ENCODE measurements at regions not wholly inside any gene's neighbourhood (a gene's known extent, or its start where the extent isn't known, plus 50 kb on each side); places are given as distances from the start of the nearest gene placed in this dataset.

DNA sequence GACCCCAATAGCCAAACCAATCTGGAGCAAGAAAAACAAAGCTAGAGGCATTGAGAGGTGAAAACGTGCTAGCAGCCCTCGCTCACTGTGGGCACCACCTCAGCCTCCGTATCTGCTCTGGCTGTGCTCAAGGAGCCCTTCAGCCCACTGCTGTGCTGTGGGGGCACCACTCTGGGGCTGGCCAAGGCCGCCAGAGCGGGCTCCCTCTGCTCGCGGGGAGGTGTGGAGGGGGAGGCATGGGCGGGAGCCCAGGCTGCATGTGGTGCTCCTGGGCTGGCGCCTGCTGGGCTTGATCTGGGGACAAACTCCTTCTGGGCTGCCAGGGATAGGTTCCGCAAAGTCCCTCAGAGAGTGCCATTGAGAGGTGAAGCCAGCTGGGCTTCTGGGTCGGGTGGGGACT is 1002.0 kb downstream of the GATA3 start:
- TF ChIP-seq, protein P1, sequence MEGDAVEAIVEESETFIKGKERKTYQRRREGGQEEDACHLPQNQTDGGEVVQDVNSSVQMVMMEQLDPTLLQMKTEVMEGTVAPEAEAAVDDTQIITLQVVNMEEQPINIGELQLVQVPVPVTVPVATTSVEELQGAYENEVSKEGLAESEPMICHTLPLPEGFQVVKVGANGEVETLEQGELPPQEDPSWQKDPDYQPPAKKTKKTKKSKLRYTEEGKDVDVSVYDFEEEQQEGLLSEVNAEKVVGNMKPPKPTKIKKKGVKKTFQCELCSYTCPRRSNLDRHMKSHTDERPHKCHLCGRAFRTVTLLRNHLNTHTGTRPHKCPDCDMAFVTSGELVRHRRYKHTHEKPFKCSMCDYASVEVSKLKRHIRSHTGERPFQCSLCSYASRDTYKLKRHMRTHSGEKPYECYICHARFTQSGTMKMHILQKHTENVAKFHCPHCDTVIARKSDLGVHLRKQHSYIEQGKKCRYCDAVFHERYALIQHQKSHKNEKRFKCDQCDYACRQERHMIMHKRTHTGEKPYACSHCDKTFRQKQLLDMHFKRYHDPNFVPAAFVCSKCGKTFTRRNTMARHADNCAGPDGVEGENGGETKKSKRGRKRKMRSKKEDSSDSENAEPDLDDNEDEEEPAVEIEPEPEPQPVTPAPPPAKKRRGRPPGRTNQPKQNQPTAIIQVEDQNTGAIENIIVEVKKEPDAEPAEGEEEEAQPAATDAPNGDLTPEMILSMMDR (IDR thresholded peaks at IDR 0.05; ENCODE audit: insufficient read depth, low read length) = no peak
- TF ChIP-seq, protein P2, sequence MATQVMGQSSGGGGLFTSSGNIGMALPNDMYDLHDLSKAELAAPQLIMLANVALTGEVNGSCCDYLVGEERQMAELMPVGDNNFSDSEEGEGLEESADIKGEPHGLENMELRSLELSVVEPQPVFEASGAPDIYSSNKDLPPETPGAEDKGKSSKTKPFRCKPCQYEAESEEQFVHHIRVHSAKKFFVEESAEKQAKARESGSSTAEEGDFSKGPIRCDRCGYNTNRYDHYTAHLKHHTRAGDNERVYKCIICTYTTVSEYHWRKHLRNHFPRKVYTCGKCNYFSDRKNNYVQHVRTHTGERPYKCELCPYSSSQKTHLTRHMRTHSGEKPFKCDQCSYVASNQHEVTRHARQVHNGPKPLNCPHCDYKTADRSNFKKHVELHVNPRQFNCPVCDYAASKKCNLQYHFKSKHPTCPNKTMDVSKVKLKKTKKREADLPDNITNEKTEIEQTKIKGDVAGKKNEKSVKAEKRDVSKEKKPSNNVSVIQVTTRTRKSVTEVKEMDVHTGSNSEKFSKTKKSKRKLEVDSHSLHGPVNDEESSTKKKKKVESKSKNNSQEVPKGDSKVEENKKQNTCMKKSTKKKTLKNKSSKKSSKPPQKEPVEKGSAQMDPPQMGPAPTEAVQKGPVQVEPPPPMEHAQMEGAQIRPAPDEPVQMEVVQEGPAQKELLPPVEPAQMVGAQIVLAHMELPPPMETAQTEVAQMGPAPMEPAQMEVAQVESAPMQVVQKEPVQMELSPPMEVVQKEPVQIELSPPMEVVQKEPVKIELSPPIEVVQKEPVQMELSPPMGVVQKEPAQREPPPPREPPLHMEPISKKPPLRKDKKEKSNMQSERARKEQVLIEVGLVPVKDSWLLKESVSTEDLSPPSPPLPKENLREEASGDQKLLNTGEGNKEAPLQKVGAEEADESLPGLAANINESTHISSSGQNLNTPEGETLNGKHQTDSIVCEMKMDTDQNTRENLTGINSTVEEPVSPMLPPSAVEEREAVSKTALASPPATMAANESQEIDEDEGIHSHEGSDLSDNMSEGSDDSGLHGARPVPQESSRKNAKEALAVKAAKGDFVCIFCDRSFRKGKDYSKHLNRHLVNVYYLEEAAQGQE (IDR thresholded peaks at IDR 0.05; ENCODE audit: insufficient replicate concordance, low read depth) = no peak

Data from HL-60 (cell line).